HT-29 (cell line): ENCODE measurements at regions not wholly inside any gene's neighbourhood (a gene's known extent, or its start where the extent isn't known, plus 50 kb on each side); places are given as distances from the start of the nearest gene placed in this dataset.

Source experiments
- DNase-seq: peaks from one replicate; pipeline ENCODE4 v3.0.0-alpha.2; 2015; ENCODE audit warnings: low spot score

DNA sequence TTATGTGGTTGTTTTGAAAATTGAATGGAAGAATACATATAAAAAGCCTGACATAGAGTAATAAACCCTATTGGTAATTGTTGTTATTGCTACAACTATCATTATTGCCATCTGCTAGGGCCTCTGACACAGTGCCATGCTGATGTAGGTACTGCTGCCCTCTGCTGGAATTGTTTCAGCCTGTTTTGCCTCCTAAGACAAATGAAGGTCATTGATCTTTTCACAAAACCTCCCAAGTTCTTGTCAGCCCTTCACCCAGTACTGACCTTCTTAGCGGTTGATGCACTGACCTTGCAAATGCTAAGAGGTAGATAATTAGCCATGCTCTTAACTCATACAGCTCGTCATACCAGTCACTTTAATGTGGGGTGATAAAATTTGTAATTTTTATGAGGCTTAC, 975.2 kb downstream of the SORCS1 start:
- peak; percentile 58 for DNase-seq

DNA sequence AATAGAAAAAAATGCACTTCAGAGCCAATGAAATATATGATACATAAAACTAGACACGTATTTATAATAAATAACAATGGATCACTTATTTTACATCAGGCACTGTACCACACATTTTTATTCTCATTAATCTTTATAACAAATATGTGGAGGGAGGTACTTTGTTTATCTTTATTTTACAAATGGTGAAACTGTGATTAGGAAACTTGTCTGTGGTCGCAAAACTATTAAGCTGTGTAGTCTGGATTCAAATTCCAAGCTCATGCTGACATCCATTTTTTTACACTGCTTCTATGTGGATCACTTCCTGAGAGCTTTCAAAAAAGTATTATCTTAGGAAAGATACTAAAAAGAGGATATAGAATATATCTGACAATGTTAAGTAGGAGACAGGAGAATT, 978.6 kb downstream of the SORCS1 start:
- DNase-seq: no peak

GRCh38 chr10:106183041-106183440, 981.5 kb downstream of the SORCS1 start:
- no peak for DNase-seq

GRCh38 chr10:106182542-106182941, 982.0 kb downstream of the SORCS1 start:
- DNase-seq: no peak

- no peak for DNase-seq
These were observed 983.0 kb downstream of the SORCS1 start for GRCh38 chr10:106181501-106181900.

DNA sequence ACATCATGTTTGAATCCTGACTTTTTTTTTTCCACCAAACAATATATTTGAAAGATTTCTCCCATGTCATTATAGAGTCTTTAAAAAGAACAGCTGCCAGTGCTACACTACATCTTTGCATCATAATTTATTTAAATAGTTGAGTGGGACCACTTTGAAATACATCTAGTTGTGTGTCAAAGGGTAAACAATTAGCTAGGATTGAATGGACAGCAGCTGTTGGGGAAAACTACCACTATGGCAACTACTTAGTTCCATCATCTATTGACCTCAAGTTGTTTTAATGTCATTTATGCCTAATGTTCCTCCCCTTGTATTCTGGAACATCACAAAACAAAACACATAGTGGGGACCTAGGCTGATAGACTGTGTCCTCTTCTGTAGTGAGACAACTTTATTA, 985.1 kb downstream of the SORCS1 start:
- DNase-seq: no peak

- DNase-seq: peak; percentile 37
These were observed 988.6 kb downstream of the SORCS1 start for GRCh38 chr10:106175760-106176377.

GRCh38 chr10:106173838-106174237, 990.7 kb downstream of the SORCS1 start:
- no peak for DNase-seq

DNA sequence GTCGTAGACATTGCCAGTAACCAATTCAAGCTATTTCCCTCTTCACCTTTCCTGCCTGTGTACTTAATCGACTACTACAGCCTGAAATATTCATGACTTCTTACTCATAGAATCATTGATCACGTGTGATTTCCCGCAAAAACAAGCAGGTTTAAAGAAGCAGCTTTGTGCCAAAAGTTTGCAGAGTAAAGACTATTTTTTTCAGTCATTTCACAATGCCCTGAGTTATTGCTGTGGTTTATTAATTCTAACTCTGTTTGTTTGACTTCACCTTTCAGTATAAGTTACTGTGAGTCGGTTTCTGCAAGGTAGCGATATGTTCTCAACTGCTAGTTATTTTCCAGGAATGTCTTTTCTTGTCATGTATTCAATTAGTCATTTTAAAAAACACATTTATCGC, 995.3 kb downstream of the SORCS1 start:
- DNase-seq: no peak

DNA sequence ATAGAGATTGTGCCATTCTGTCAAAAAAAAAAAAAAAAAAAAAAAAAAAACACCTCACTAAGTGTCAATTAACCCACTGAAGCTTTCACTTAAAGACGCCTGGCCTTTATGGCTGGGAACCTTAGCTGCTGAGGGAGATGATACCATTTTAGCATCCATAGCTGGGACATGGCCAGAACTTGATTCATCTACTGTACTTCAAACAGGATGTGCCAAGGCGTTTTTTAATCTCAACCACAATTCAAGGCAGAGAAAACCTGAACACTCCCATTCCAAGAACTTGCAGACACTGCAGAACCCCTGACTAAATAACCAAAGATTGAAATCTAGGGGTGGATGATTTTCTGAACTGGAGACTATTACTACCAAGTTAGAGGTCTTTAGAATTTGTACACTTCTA, 996.6 kb downstream of the SORCS1 start:
- DNase-seq: no peak

GRCh38 chr10:106158241-106158640, 1006.3 kb downstream of the SORCS1 start:
- no peak for DNase-seq

- DNase-seq: no peak
These were observed 1017.5 kb downstream of the SORCS1 start for GRCh38 chr10:106147021-106147420.

DNA sequence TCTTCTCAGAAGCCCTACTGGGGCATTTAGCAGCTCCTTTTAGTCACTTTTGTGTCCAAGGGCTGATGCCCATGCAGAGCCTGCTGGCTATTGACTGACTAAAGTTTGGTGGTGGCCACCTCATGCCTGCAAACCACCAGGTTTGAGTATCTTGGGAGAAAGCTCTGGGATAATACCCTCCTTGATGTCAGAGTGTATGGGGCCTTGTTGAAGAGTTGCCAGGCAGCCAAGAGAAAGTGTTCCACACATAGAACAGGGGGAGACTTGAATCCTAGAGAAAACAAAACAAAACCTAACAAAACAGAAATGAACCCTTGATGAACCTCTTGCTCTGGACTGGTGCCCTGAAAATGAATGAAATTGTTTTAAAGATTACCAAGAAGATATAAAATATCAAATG, 1024.6 kb downstream of the SORCS1 start:
- no peak for DNase-seq

DNA sequence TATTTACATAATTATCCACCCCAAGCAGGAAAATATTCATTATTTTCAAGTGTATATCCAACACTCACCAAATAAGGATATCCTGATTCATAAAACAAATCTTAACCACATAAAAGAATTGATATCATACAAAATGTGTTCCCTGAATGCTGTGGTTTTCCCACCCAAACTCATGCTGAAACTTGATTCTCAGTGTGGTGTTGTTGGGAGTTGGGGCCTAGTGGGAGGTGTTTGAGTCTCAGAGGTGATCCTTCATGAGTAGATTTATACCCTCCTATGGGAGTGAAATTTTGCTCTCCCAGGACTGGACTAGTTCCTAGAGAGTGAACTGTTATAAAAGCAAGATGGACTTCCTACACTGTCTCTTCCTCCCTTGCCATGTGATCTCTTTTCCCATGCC, 1028.3 kb downstream of the SORCS1 start:
- DNase-seq: no peak

- DNase-seq: no peak
These were observed 1030.0 kb downstream of the SORCS1 start for GRCh38 chr10:106134326-106135000.

- DNase-seq: no peak
These were observed 1031.1 kb downstream of the SORCS1 start for GRCh38 chr10:106133451-106133850.

DNA sequence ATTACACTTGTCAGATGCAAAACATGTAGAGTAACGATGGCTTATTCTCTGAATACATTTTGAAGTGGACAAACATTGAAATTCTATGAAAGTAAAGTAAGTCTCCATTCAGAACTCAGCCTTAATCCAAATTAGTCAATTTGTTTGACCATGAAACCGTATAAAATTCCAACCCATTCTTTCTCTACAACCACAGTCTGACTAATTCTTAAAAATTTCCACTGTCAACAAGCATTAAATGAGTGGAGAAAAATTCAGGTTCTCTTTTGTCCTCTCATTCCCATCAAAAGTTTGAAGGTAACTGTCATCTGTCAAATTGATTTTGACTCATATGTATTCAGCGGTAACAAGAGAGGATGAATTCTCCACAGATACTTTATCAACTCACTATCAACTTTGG, 1031.5 kb downstream of the SORCS1 start:
- DNase-seq: no peak

GRCh38 chr10:106114656-106115186, 1049.8 kb downstream of the SORCS1 start:
- DNase-seq: no peak

DNA sequence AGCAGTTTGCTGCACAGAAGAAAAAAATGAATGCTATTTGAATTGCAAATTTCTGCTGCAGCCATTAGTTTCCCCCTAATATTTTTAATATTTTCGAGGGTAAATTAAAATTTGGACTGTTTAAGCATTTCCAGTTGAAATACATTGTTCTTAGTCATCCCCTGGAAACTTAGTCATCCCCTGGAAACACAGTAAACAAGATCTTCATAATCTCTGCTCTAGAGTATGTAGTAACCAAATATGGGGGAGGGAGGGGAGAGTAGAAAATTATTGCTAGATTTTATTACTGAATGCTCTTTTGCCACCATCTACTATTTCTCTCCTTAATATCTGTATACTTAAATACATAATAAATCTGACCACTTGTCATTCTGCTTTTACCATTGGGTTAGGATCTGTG, 1053.3 kb downstream of the SORCS1 start:
- no peak for DNase-seq

- no peak for DNase-seq
These were observed 1056.8 kb downstream of the SORCS1 start for GRCh38 chr10:106107706-106108105.

DNA sequence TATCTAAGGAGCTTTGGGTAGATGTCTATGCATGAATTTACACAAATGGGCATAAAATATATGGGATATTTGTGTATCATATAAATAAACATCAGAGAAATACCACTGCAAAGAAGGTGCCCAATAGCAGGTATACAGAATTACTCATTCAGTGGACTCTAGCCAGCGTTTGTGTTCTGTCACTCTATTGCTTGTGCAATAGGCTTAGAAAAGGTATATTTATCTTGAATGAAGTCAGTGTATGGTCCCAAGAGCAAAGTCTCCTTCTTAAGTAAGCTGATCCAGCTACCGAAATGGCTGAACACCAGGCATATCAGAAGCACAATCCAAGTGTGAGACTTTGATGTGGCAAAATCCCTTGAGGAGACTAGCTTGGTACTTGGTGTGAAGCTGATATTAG, 1058.4 kb downstream of the SORCS1 start:
- no peak for DNase-seq

- no peak for DNase-seq
These were observed 1074.7 kb downstream of the SORCS1 start for GRCh38 chr10:106089855-106090254.

DNA sequence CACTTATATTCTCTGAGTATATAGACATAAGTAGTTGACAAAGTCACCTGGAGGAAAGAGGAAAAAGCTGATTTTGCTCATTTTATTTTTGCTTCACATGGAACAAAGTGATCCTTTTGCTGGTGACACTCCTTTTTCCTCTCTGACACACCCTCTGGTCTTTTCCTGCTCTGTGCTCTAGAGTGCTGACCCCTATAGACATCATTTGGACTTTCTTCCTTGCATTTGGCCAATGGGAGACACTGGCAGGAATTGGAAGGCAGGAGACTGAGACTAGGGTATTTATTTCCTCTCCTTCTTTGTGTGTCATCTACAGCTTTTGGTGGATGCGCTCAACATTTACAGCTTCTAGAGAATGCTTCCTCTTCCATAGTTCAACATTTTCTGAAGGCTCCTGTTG, 1078.1 kb downstream of the SORCS1 start:
- no peak for DNase-seq
